ENCODE measurements at regions not wholly inside any gene's neighbourhood (a gene's known extent, or its start where the extent isn't known, plus 50 kb on each side); places are given as distances from the start of the nearest gene placed in this dataset.

GRCh38 chr4:33073811-33074210, 2353.6 kb downstream of the PCDH7 start:
- BruUV-seq (replicated peaks): no TSS peak
- CTCF ChIA-PET: no interaction called here

More at GRCh38 chr4:33073811-33074210, 2353.6 kb downstream of the PCDH7 start:
- no peak overlapping the region for H3K27ac ChIP-seq (ENCODE audit: low read depth, low read length)
- H3K36me3 ChIP-seq (ENCODE audit: control insufficient read depth in 1 of 2, insufficient read depth in 2 of 2, low read length in 2 of 2): no peaks in the 10 kb centered on the region
- H3K27me3 ChIP-seq (ENCODE audit: insufficient read depth, low read length): no peaks in the 10 kb centered on the region
- ChIA-PET POLR2A (no interaction called here), RAD21 (ENCODE audit: low non-redundant PET in 1 of 2, low total read pairs in 2 of 2, uncharacterized antibody in 2 of 2, unreplicated experiment in 2 of 2) (no interaction called here)
- H3K9me3 ChIP-seq (ENCODE audit: control insufficient read depth in 1 of 2, insufficient read depth in 1 of 2, low read depth in 1 of 2, low read length in 2 of 2): no peaks in the 10 kb centered on the region
- no peak for ATAC-seq
- H3K9me2 ChIP-seq (ENCODE audit: insufficient read depth): no peaks in the 10 kb centered on the region
- H3K4me1 ChIP-seq (ENCODE audit: control insufficient read depth in 1 of 2, insufficient read depth in 2 of 2, low read length in 2 of 2): no peaks in the 10 kb centered on the region
- H3K4me3 ChIP-seq (replicated peaks in 1 of 2; ENCODE audit: low read depth in 1 of 2, low read length in 2 of 2): no peak overlapping the region
- TF ChIP-seq RAD21 (IDR thresholded peaks at IDR 0.05; ENCODE audit: low read depth) (no peak), EGR1 (IDR thresholded peaks at IDR 0.05; ENCODE audit: low read depth) (no peak), YY1 (IDR thresholded peaks at IDR 0.05; ENCODE audit: extremely low read depth, insufficient replicate concordance, low read depth, low read length) (no peak), EZH2 (IDR thresholded peaks at IDR 0.05) (no peak), ZNF274 (IDR thresholded peaks at IDR 0.05; ENCODE audit: low read depth, low read length) (no peak), SP1 (IDR thresholded peaks at IDR 0.05; ENCODE audit: low read depth) (no peak), ELF1 (IDR thresholded peaks at IDR 0.05; ENCODE audit: borderline replicate concordance, low read depth) (no peak), SRF (IDR thresholded peaks at IDR 0.05; ENCODE audit: low read depth) (no peak), JUND (IDR thresholded peaks at IDR 0.05) (no peak), SIN3A (IDR thresholded peaks at IDR 0.05; ENCODE audit: low read depth) (no peak), CBX3 (IDR thresholded peaks at IDR 0.05; ENCODE audit: low read depth) (no peak), ATF3 (IDR thresholded peaks at IDR 0.05) (no peak)
- TF ChIP-seq, protein P1, sequence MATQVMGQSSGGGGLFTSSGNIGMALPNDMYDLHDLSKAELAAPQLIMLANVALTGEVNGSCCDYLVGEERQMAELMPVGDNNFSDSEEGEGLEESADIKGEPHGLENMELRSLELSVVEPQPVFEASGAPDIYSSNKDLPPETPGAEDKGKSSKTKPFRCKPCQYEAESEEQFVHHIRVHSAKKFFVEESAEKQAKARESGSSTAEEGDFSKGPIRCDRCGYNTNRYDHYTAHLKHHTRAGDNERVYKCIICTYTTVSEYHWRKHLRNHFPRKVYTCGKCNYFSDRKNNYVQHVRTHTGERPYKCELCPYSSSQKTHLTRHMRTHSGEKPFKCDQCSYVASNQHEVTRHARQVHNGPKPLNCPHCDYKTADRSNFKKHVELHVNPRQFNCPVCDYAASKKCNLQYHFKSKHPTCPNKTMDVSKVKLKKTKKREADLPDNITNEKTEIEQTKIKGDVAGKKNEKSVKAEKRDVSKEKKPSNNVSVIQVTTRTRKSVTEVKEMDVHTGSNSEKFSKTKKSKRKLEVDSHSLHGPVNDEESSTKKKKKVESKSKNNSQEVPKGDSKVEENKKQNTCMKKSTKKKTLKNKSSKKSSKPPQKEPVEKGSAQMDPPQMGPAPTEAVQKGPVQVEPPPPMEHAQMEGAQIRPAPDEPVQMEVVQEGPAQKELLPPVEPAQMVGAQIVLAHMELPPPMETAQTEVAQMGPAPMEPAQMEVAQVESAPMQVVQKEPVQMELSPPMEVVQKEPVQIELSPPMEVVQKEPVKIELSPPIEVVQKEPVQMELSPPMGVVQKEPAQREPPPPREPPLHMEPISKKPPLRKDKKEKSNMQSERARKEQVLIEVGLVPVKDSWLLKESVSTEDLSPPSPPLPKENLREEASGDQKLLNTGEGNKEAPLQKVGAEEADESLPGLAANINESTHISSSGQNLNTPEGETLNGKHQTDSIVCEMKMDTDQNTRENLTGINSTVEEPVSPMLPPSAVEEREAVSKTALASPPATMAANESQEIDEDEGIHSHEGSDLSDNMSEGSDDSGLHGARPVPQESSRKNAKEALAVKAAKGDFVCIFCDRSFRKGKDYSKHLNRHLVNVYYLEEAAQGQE (IDR thresholded peaks at IDR 0.05; ENCODE audit: low read depth): no peak
- TF ChIP-seq, protein P2, sequence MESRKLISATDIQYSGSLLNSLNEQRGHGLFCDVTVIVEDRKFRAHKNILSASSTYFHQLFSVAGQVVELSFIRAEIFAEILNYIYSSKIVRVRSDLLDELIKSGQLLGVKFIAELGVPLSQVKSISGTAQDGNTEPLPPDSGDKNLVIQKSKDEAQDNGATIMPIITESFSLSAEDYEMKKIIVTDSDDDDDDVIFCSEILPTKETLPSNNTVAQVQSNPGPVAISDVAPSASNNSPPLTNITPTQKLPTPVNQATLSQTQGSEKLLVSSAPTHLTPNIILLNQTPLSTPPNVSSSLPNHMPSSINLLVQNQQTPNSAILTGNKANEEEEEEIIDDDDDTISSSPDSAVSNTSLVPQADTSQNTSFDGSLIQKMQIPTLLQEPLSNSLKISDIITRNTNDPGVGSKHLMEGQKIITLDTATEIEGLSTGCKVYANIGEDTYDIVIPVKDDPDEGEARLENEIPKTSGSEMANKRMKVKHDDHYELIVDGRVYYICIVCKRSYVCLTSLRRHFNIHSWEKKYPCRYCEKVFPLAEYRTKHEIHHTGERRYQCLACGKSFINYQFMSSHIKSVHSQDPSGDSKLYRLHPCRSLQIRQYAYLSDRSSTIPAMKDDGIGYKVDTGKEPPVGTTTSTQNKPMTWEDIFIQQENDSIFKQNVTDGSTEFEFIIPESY (IDR thresholded peaks at IDR 0.05; ENCODE audit: extremely low read depth, insufficient replicate concordance, low read length): no peak
- TF ChIP-seq, protein P3, sequence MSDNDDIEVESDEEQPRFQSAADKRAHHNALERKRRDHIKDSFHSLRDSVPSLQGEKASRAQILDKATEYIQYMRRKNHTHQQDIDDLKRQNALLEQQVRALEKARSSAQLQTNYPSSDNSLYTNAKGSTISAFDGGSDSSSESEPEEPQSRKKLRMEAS (IDR thresholded peaks at IDR 0.05): no peak
- DNase-seq (ENCODE audit: low read depth, low spot score): no peak
- no peaks in the 10 kb centered on the region for H4K20me1 ChIP-seq (ENCODE audit: insufficient read depth)
- intact Hi-C loops (cut with micrococcal nuclease): no loop called here
- no peaks in the 10 kb centered on the region for H3K79me2 ChIP-seq (ENCODE audit: insufficient read depth, low read length)
- no peak overlapping the region for H3K9ac ChIP-seq (ENCODE audit: low read length)
- no peak overlapping the region for H2AFZ ChIP-seq (ENCODE audit: low read depth, low read length, poor library complexity, severe bottlenecking)
- H3K4me2 ChIP-seq (ENCODE audit: low read length): no peak overlapping the region

Data from HCT116 (cell line).